Skeletal muscle satellite cell (primary cell): ENCODE measurements at regions not wholly inside any gene's neighbourhood (a gene's known extent, or its start where the extent isn't known, plus 50 kb on each side); places are given as distances from the start of the nearest gene placed in this dataset.

ENCODE experiments used
- H3K27me3 ChIP-seq: 2 replicates; pipeline ENCODE4 v1.7.0; 2013; ENCODE audit warnings: low read length; ENCODE audit not compliant: control insufficient read depth, insufficient read depth
- H3K36me3 ChIP-seq: 2 replicates; pipeline ENCODE4 v1.7.0; 2013; ENCODE audit warnings: mild to moderate bottlenecking, control low read depth, low read length; ENCODE audit not compliant: insufficient read depth
- H3K4me1 ChIP-seq: 2 replicates; pipeline ENCODE4 v1.7.0; 2013; ENCODE audit warnings: low read length; ENCODE audit not compliant: control insufficient read depth, insufficient read depth
- H3K4me2 ChIP-seq: 2 replicates; pipeline ENCODE4 v1.7.0; 2013; ENCODE audit warnings: mild to moderate bottlenecking, low read length
- H3K4me3 ChIP-seq: 2 replicates; pipeline ENCODE4 v1.7.0; 2013; ENCODE audit warnings: low read length
- H3K9ac ChIP-seq: 2 replicates; pipeline ENCODE4 v1.7.0; 2013; ENCODE audit warnings: mild to moderate bottlenecking, low read depth, low read length, moderate library complexity
- H3K9me3 ChIP-seq: replicated peaks from 2 replicates; pipeline ENCODE4 v1.7.0; 2013; ENCODE audit warnings: mild to moderate bottlenecking, control low read depth, low read length

DNA sequence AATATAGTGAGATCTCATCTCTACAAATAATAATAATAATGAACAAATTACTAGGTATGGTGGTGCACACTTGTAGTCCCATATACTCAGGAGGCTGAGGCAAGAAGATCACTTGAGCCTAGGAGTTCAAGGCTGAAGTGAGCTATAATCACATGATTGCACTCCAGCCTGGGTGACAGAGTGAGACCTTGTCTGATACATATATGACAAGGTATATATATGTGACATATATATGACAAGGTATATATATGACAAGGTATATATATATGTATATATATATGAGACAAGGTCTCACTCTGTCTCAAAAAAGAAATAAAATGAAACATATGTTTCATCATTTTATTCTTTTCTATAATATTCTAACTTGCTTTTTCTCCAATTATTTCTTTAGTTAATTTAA, 278.1 kb upstream of the TET2 start:
- Histone ChIP-seq H3K27me3 (no peaks in the 10 kb centered on the region), H3K4me2 (no peak overlapping the region), H3K9ac (no peak overlapping the region), H3K9me3 (no peaks in the 10 kb centered on the region), H3K36me3 (no peaks in the 10 kb centered on the region), H3K4me3 (no peak overlapping the region), H3K4me1 (no peaks in the 10 kb centered on the region)

DNA sequence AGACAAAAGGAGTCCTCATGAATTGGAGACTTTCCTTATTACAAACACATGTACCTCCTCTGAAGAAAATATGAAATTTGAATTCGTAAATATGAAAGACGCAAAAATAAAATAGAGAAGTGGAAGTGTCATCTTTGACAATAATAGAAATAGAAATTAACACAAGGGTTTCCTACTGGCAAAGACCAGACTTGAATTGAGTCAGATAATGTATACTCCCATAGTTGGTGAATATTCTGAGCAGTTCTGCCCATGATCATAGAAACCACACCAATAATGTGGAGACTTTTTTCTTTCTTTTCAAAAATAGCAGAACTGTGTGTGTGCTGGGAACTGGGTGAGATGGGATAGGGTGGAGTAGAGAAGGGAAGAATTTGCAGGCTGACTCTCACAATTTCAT, 277.7 kb upstream of the TET2 start:
- Histone ChIP-seq H3K27me3 (no peaks in the 10 kb centered on the region), H3K4me1 (no peaks in the 10 kb centered on the region), H3K4me3 (no peak overlapping the region), H3K9me3 (no peaks in the 10 kb centered on the region), H3K9ac (no peak overlapping the region), H3K4me2 (no peak overlapping the region), H3K36me3 (no peaks in the 10 kb centered on the region)

- H3K4me2 ChIP-seq, result no peak overlapping the region
- H3K36me3 ChIP-seq, result no peaks in the 10 kb centered on the region
Observed at GRCh38 chr4:104869831-104870230, 276.8 kb upstream of the TET2 start.

GRCh38 chr4:104870495-104871233, 276.0 kb upstream of the TET2 start:
- no peaks in the 10 kb centered on the region for H3K4me1 ChIP-seq
- H3K9me3 ChIP-seq, result no peaks in the 10 kb centered on the region
- H3K4me2 ChIP-seq, result no peak overlapping the region
- H3K9ac ChIP-seq, result no peak overlapping the region
- no peaks in the 10 kb centered on the region for H3K36me3 ChIP-seq
- no peaks in the 10 kb centered on the region for H3K27me3 ChIP-seq
- no peak overlapping the region for H3K4me3 ChIP-seq

More at GRCh38 chr4:104869831-104870230, 276.8 kb upstream of the TET2 start:
- Histone ChIP-seq H3K4me1 (no peaks in the 10 kb centered on the region), H3K4me3 (no peak overlapping the region), H3K27me3 (no peaks in the 10 kb centered on the region), H3K9me3 (no peaks in the 10 kb centered on the region), H3K9ac (no peak overlapping the region)

- no peaks in the 10 kb centered on the region for H3K36me3 ChIP-seq
- peaks cover 3% of the 10 kb centered on the region for H3K4me1 ChIP-seq
- H3K4me2 ChIP-seq, result no peak overlapping the region
- no peaks in the 10 kb centered on the region for H3K9me3 ChIP-seq
- no peaks in the 10 kb centered on the region for H3K27me3 ChIP-seq
- H3K4me3 ChIP-seq, result no peak overlapping the region
- H3K9ac ChIP-seq, result no peak overlapping the region
Observed at GRCh38 chr4:104878936-104879335, 267.7 kb upstream of the TET2 start.

DNA sequence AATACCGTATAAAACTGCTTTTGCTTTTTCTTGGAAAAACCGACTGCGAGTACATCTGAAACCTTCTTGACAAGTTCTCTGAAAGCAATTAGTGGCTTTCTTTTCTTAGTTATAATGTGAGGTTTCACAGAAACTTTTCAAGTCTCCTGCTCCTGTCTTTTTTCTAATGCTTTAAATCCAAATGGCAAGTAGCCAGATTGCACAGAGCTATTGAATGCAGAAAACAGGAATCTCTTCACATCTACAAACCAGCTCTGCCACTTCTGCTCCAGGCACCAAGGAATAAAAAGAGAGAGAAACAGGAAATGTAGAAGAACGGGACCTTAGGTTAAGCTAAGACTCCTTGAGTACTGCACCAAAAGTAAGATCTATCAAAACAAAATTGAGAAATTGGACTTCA, 267.3 kb upstream of the TET2 start:
- Histone ChIP-seq H3K9me3 (no peaks in the 10 kb centered on the region), H3K4me1 (peaks cover 3% of the 10 kb centered on the region), H3K4me2 (no peak overlapping the region), H3K27me3 (no peaks in the 10 kb centered on the region), H3K9ac (no peak overlapping the region), H3K36me3 (no peaks in the 10 kb centered on the region), H3K4me3 (no peak overlapping the region)

GRCh38 chr4:104879854-104880253, 266.8 kb upstream of the TET2 start:
- no peak overlapping the region for H3K4me3 ChIP-seq
- peaks cover 3% of the 10 kb centered on the region for H3K4me1 ChIP-seq
- no peaks in the 10 kb centered on the region for H3K36me3 ChIP-seq
- no peaks in the 10 kb centered on the region for H3K27me3 ChIP-seq
- H3K9me3 ChIP-seq, result no peaks in the 10 kb centered on the region
- H3K9ac ChIP-seq, result no peak overlapping the region
- no peak overlapping the region for H3K4me2 ChIP-seq

GRCh38 chr4:104881136-104881886, 265.4 kb upstream of the TET2 start:
- no peaks in the 10 kb centered on the region for H3K27me3 ChIP-seq

GRCh38 chr4:104890598-104891275, 255.9 kb upstream of the TET2 start:
- H3K9me3 ChIP-seq, result no peaks in the 10 kb centered on the region
- no peaks in the 10 kb centered on the region for H3K27me3 ChIP-seq
- no peak overlapping the region for H3K9ac ChIP-seq
- no peak overlapping the region for H3K4me2 ChIP-seq
- H3K36me3 ChIP-seq, result no peaks in the 10 kb centered on the region
- H3K4me3 ChIP-seq, result no peak overlapping the region
- H3K4me1 ChIP-seq, result no peaks in the 10 kb centered on the region

More at GRCh38 chr4:104881136-104881886, 265.4 kb upstream of the TET2 start:
- no peaks in the 10 kb centered on the region for H3K36me3 ChIP-seq
- H3K9me3 ChIP-seq, result no peaks in the 10 kb centered on the region
- no peak overlapping the region for H3K4me3 ChIP-seq
- H3K9ac ChIP-seq, result no peak overlapping the region
- peaks cover 3% of the 10 kb centered on the region for H3K4me1 ChIP-seq
- no peak overlapping the region for H3K4me2 ChIP-seq

GRCh38 chr4:104896660-104897645, 249.7 kb upstream of the TET2 start:
- peak overlapping the region; percentile 27 for H3K4me2 ChIP-seq
- H3K27me3 ChIP-seq, result no peaks in the 10 kb centered on the region
- no peaks in the 10 kb centered on the region for H3K36me3 ChIP-seq
- H3K4me1 ChIP-seq, result peaks cover 20% of the 10 kb centered on the region
- H3K4me3 ChIP-seq, result no peak overlapping the region
- H3K9me3 ChIP-seq, result no peaks in the 10 kb centered on the region
- no peak overlapping the region for H3K9ac ChIP-seq

DNA sequence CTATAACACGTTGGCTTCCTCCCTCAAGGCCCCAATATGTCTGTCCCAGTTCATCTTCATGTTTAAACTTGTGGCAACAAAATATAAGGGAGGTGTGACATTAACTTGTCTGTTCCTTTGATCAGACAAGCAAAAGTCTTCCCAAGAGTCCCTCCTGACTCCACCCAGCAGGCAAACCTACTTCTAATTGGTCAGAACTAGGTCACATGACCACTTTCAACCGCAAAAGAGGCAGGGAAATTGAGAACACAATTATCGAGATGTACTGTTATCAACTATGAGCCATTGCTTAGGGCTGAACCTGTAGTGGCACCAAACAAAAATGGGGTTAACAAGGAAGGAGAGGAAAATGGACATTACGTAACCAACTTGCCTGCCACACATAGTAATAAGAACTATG, 246.8 kb upstream of the TET2 start:
- no peak overlapping the region for H3K4me2 ChIP-seq
- no peaks in the 10 kb centered on the region for H3K36me3 ChIP-seq
- no peak overlapping the region for H3K9ac ChIP-seq
- H3K4me3 ChIP-seq, result no peak overlapping the region
- no peaks in the 10 kb centered on the region for H3K27me3 ChIP-seq
- H3K9me3 ChIP-seq, result no peaks in the 10 kb centered on the region
- H3K4me1 ChIP-seq, result peaks cover 20% of the 10 kb centered on the region
